ENCODE measurements at regions not wholly inside any gene's neighbourhood (a gene's known extent, or its start where the extent isn't known, plus 50 kb on each side); places are given as distances from the start of the nearest gene placed in this dataset.

- Histone ChIP-seq H3K4me2 (ENCODE audit: low read length) (no peak overlapping the region), H3K9ac (ENCODE audit: low read depth, low read length) (no peak overlapping the region), H3K27me3 (ENCODE audit: control insufficient read depth, insufficient read depth, low read length) (no peaks in the 10 kb centered on the region), H3K36me3 (ENCODE audit: insufficient read depth, low read length) (no peaks in the 10 kb centered on the region), H3K4me3 (ENCODE audit: low read length) (no peak overlapping the region), H3K9me3 (replicated peaks; ENCODE audit: low read length) (no peaks in the 10 kb centered on the region), H3K4me1 (ENCODE audit: control insufficient read depth, insufficient read depth, low read length) (no peaks in the 10 kb centered on the region)
Measured at GRCh38 chr1:217196616-217197015, 434.3 kb downstream of the GPATCH2 start.

- H3K9me3 ChIP-seq (replicated peaks; ENCODE audit: low read length), result no peaks in the 10 kb centered on the region
- H3K4me1 ChIP-seq (ENCODE audit: control insufficient read depth, insufficient read depth, low read length), result no peaks in the 10 kb centered on the region
- H3K4me3 ChIP-seq (ENCODE audit: low read length), result no peak overlapping the region
- H3K36me3 ChIP-seq (ENCODE audit: insufficient read depth, low read length), result no peaks in the 10 kb centered on the region
- no peak overlapping the region for H3K4me2 ChIP-seq (ENCODE audit: low read length)
- H3K9ac ChIP-seq (ENCODE audit: low read depth, low read length), result no peak overlapping the region
- no peaks in the 10 kb centered on the region for H3K27me3 ChIP-seq (ENCODE audit: control insufficient read depth, insufficient read depth, low read length)
Measured at GRCh38 chr1:217193151-217193550, 437.7 kb downstream of the GPATCH2 start.

DNA sequence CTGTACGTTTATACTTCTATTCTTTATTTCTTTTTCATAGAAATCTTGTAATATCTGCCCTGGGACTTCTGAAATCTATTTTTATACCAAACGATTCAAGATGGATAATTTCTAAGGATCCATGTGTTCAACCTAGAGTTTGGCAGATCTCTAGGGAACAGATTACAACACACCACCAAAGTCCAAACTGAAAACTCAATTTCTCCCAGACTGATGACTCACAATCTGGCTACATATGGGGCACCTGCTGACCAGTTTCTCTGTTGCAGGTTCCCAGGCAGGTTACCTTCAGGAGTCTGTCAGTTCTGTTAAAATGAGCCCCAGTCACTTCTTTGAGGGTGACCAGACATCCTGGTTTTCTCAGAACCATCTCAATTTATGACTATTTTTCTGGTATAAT, 439.4 kb downstream of the GPATCH2 start:
- Histone ChIP-seq H3K4me2 (ENCODE audit: low read length) (no peak overlapping the region), H3K9me3 (replicated peaks; ENCODE audit: low read length) (no peaks in the 10 kb centered on the region), H3K4me3 (ENCODE audit: low read length) (no peak overlapping the region)

DNA sequence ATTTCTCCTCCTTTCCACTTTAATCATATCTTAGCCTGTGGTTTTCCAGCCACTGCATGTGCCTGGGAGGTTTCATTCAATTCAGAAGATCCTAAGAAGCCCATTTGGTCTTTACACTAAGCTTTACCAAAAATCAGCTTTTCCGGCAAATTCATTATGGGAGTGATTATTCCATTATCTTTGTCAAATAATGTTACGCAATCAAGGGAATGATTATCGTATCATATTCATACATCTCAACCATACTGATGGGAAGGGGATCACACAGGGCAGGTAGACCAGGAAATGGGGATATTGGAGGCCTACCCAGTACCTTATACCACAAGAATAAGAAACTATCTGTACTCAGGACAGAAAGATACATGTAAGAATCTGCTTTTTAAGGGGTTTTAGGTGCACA, 440.5 kb downstream of the GPATCH2 start:
- Histone ChIP-seq H3K9me3 (replicated peaks; ENCODE audit: low read length) (no peaks in the 10 kb centered on the region), H3K4me3 (ENCODE audit: low read length) (no peak overlapping the region), H3K27me3 (ENCODE audit: control insufficient read depth, insufficient read depth, low read length) (no peaks in the 10 kb centered on the region), H3K4me2 (ENCODE audit: low read length) (no peak overlapping the region), H3K4me1 (ENCODE audit: control insufficient read depth, insufficient read depth, low read length) (no peaks in the 10 kb centered on the region), H3K9ac (ENCODE audit: low read depth, low read length) (no peak overlapping the region), H3K36me3 (ENCODE audit: insufficient read depth, low read length) (no peaks in the 10 kb centered on the region)

More for the DNA sequence above, 439.4 kb downstream of the GPATCH2 start:
- no peaks in the 10 kb centered on the region for H3K27me3 ChIP-seq (ENCODE audit: control insufficient read depth, insufficient read depth, low read length)
- H3K9ac ChIP-seq (ENCODE audit: low read depth, low read length), result no peak overlapping the region
- H3K36me3 ChIP-seq (ENCODE audit: insufficient read depth, low read length), result no peaks in the 10 kb centered on the region
- H3K4me1 ChIP-seq (ENCODE audit: control insufficient read depth, insufficient read depth, low read length), result no peaks in the 10 kb centered on the region

GRCh38 chr1:217189362-217189761, 441.5 kb downstream of the GPATCH2 start:
- Histone ChIP-seq H3K9me3 (replicated peaks; ENCODE audit: low read length) (no peaks in the 10 kb centered on the region), H3K27me3 (ENCODE audit: control insufficient read depth, insufficient read depth, low read length) (no peaks in the 10 kb centered on the region), H3K4me3 (ENCODE audit: low read length) (no peak overlapping the region), H3K9ac (ENCODE audit: low read depth, low read length) (no peak overlapping the region), H3K4me1 (ENCODE audit: control insufficient read depth, insufficient read depth, low read length) (no peaks in the 10 kb centered on the region), H3K4me2 (ENCODE audit: low read length) (no peak overlapping the region), H3K36me3 (ENCODE audit: insufficient read depth, low read length) (no peaks in the 10 kb centered on the region)

DNA sequence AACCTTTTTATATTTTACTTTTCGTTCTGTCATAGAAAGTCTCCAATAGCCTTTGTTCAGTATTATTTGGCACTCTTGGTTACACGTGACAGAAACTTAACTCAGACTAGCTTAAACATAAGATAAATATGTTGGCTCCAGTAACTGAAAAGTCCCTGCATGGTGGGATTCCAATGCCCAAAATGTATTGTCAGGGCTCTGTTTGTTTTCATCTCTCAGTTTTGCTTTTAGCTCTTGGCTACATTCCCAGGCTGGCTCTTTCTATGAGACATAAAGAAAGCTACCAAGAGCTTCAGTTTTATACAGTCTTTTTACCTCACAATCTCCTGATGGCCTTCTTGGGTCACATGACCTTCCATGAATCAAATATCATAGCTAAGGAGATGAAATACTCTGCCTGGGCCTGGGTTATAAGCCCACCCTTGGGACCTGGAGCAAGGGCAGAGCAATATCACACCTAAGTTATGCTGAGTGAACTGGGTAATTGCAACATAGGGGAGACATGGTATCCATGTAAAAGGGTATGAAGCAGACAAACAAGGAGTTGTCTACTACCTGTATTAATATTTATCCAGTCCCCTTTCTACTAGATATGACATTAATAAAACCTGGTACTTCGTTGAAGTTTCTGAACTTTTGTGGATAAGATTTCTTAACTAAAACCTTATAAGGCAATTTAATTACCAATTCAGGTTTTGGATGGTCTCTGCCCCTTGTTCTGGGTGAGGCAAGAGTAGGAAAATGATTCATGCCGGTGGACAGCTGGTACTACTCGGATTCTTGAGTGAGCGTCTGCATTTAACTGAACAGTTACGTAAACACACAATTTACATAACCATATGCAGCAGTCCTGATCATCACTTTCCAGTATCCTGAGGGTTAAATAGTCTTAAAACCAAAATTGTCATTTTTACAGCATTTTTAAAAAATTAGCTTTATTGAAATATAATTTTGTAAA, 442.3 kb downstream of the GPATCH2 start:
- no peaks in the 10 kb centered on the region for H3K36me3 ChIP-seq (ENCODE audit: insufficient read depth, low read length)
- H3K4me1 ChIP-seq (ENCODE audit: control insufficient read depth, insufficient read depth, low read length), result no peaks in the 10 kb centered on the region
- H3K4me3 ChIP-seq (ENCODE audit: low read length), result no peak overlapping the region
- H3K9ac ChIP-seq (ENCODE audit: low read depth, low read length), result no peak overlapping the region
- no peaks in the 10 kb centered on the region for H3K27me3 ChIP-seq (ENCODE audit: control insufficient read depth, insufficient read depth, low read length)
- H3K9me3 ChIP-seq (replicated peaks; ENCODE audit: low read length), result no peaks in the 10 kb centered on the region
- H3K4me2 ChIP-seq (ENCODE audit: low read length), result no peak overlapping the region

DNA sequence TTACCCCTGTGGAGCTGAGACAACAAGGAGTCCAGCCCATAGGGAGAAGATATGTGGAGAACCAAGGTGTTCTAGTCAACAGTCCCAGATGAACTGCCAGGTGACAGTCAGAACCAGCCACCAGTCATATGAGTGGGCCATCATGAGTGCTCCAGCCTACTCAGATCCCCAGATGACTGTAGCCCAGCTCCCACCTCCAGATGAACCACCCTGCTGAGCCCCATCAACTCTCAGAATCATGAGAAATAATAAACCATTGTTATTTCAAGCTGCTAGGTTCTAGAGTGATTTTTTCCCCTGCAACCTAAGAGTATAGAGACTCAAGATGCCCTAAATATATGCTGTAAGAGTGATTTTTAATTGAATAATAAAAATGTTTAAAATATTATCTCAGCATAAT, 444.2 kb downstream of the GPATCH2 start:
- no peak overlapping the region for H3K9ac ChIP-seq (ENCODE audit: low read depth, low read length)
- no peak overlapping the region for H3K4me3 ChIP-seq (ENCODE audit: low read length)
- no peaks in the 10 kb centered on the region for H3K27me3 ChIP-seq (ENCODE audit: control insufficient read depth, insufficient read depth, low read length)
- no peaks in the 10 kb centered on the region for H3K9me3 ChIP-seq (replicated peaks; ENCODE audit: low read length)
- H3K36me3 ChIP-seq (ENCODE audit: insufficient read depth, low read length), result no peaks in the 10 kb centered on the region
- no peaks in the 10 kb centered on the region for H3K4me1 ChIP-seq (ENCODE audit: control insufficient read depth, insufficient read depth, low read length)
- H3K4me2 ChIP-seq (ENCODE audit: low read length), result no peak overlapping the region

DNA sequence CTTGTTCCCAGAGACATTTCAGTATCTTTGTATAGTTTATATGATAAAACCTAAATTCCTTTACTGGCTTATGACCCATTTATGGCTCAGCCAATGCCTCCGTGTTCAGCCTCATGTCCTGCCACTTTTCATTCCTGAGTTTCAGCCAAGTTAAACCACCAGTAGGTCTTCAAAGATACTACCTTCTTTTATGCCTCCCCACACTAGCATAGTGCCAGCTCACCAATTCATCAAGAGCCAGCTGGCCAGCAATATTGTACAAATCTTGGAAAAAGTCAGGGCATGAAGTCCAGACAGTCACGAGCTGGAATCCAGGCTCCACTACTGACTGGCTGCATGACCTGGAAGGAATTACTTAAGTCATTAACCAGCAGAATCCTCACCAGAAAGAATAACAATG, 446.0 kb downstream of the GPATCH2 start:
- H3K9me3 ChIP-seq (replicated peaks; ENCODE audit: low read length), result no peaks in the 10 kb centered on the region
- no peak overlapping the region for H3K9ac ChIP-seq (ENCODE audit: low read depth, low read length)
- no peaks in the 10 kb centered on the region for H3K36me3 ChIP-seq (ENCODE audit: insufficient read depth, low read length)
- no peaks in the 10 kb centered on the region for H3K4me1 ChIP-seq (ENCODE audit: control insufficient read depth, insufficient read depth, low read length)
- no peaks in the 10 kb centered on the region for H3K27me3 ChIP-seq (ENCODE audit: control insufficient read depth, insufficient read depth, low read length)
- no peak overlapping the region for H3K4me2 ChIP-seq (ENCODE audit: low read length)
- no peak overlapping the region for H3K4me3 ChIP-seq (ENCODE audit: low read length)

- no peak overlapping the region for H3K9ac ChIP-seq (ENCODE audit: low read depth, low read length)
- H3K4me1 ChIP-seq (ENCODE audit: control insufficient read depth, insufficient read depth, low read length), result no peaks in the 10 kb centered on the region
- no peaks in the 10 kb centered on the region for H3K27me3 ChIP-seq (ENCODE audit: control insufficient read depth, insufficient read depth, low read length)
- no peaks in the 10 kb centered on the region for H3K36me3 ChIP-seq (ENCODE audit: insufficient read depth, low read length)
- no peaks in the 10 kb centered on the region for H3K9me3 ChIP-seq (replicated peaks; ENCODE audit: low read length)
- H3K4me2 ChIP-seq (ENCODE audit: low read length), result no peak overlapping the region
- H3K4me3 ChIP-seq (ENCODE audit: low read length), result no peak overlapping the region
Measured at GRCh38 chr1:217182992-217183391, 447.9 kb downstream of the GPATCH2 start.

- Histone ChIP-seq H3K4me3 (ENCODE audit: low read length) (no peak overlapping the region), H3K27me3 (ENCODE audit: control insufficient read depth, insufficient read depth, low read length) (no peaks in the 10 kb centered on the region), H3K9ac (ENCODE audit: low read depth, low read length) (no peak overlapping the region), H3K4me2 (ENCODE audit: low read length) (no peak overlapping the region), H3K9me3 (replicated peaks; ENCODE audit: low read length) (no peaks in the 10 kb centered on the region), H3K4me1 (ENCODE audit: control insufficient read depth, insufficient read depth, low read length) (no peaks in the 10 kb centered on the region), H3K36me3 (ENCODE audit: insufficient read depth, low read length) (no peaks in the 10 kb centered on the region)
Measured at GRCh38 chr1:217181756-217182155, 449.1 kb downstream of the GPATCH2 start.

GRCh38 chr1:217181176-217181746, 449.6 kb downstream of the GPATCH2 start:
- Histone ChIP-seq H3K36me3 (ENCODE audit: insufficient read depth, low read length) (no peaks in the 10 kb centered on the region), H3K9me3 (replicated peaks; ENCODE audit: low read length) (no peaks in the 10 kb centered on the region), H3K9ac (ENCODE audit: low read depth, low read length) (no peak overlapping the region), H3K4me1 (ENCODE audit: control insufficient read depth, insufficient read depth, low read length) (no peaks in the 10 kb centered on the region), H3K4me3 (ENCODE audit: low read length) (no peak overlapping the region), H3K4me2 (ENCODE audit: low read length) (no peak overlapping the region), H3K27me3 (ENCODE audit: control insufficient read depth, insufficient read depth, low read length) (no peaks in the 10 kb centered on the region)

GRCh38 chr1:217180443-217180842, 450.4 kb downstream of the GPATCH2 start:
- H3K9ac ChIP-seq (ENCODE audit: low read depth, low read length), result no peak overlapping the region
- no peaks in the 10 kb centered on the region for H3K4me1 ChIP-seq (ENCODE audit: control insufficient read depth, insufficient read depth, low read length)
- no peak overlapping the region for H3K4me2 ChIP-seq (ENCODE audit: low read length)
- no peaks in the 10 kb centered on the region for H3K36me3 ChIP-seq (ENCODE audit: insufficient read depth, low read length)
- H3K9me3 ChIP-seq (replicated peaks; ENCODE audit: low read length), result no peaks in the 10 kb centered on the region
- no peaks in the 10 kb centered on the region for H3K27me3 ChIP-seq (ENCODE audit: control insufficient read depth, insufficient read depth, low read length)
- no peak overlapping the region for H3K4me3 ChIP-seq (ENCODE audit: low read length)

Measured in skeletal muscle satellite cell (primary cell).